HCT116 (cell line): ENCODE measurements at regions not wholly inside any gene's neighbourhood (a gene's known extent, or its start where the extent isn't known, plus 50 kb on each side); places are given as distances from the start of the nearest gene placed in this dataset.

ENCODE experiments used
- ATAC-seq: fragments of 200-7000 bp; cut with Tn5 transposase; 2 replicates; pipeline ENCODE4 v1.9.1; 2020; ENCODE audit warnings: mild to moderate bottlenecking, moderate library complexity
- BruUV-seq: library from RNA; stranded (reverse); fragments of 400-500 nt; replicated peaks from 2 replicates; lab custom pipeline; 2021; lab: Mats Ljungman, UMichigan
- CTCF ChIA-PET: fragments of 300-600 bp; sonication (Branson Sonifier 250); formaldehyde crosslinking; loops from one replicate; lab custom pipeline; 2021; ENCODE audit warnings: antibody characterized with exemption; lab: Charles Lee
- POLR2A ChIA-PET: fragments of 300-600, 350-600 bp; sonication (Branson Sonifier 250); formaldehyde crosslinking; loops from one replicate; lab custom pipeline; 2021; ENCODE audit warnings: antibody characterized with exemption; lab: Charles Lee
- RAD21 ChIA-PET, 2 experiments: fragments of 300-600 bp; sonication (Branson Sonifier 250); formaldehyde crosslinking; loops; one replicate each; lab custom pipeline; 2023; ENCODE audit warnings: low total read pairs in 2 of 2; ENCODE audit not compliant: uncharacterized antibody in 2 of 2, unreplicated experiment in 2 of 2, low non-redundant PET in 1 of 2; lab: Charles Lee
- DNase-seq: peaks from one replicate; pipeline ENCODE4 v3.0.0-alpha.2; 2010; ENCODE audit warnings: low read depth, low spot score
- H2AFZ ChIP-seq: fragments of 200-600 bp; shearing (Covaris generic), sonication (generic); 2 replicates; pipeline ENCODE4 v1.6.1; 2017; ENCODE audit warnings: low read depth, mixed run types, mixed read lengths, antibody characterized with exemption, low read length; ENCODE audit not compliant: poor library complexity, severe bottlenecking
- H3K27ac ChIP-seq: 2 replicates; pipeline ENCODE4 v1.5.1; 2012; ENCODE audit warnings: low read depth, low read length
- H3K27me3 ChIP-seq: fragments of 200-600 bp; sonication (generic); 2 replicates; pipeline ENCODE4 v1.6.1; 2016; ENCODE audit warnings: mixed run types, low read length, mixed read lengths; ENCODE audit not compliant: insufficient read depth
- H3K36me3 ChIP-seq, 2 experiments: fragments of 200-500 bp in 1 of 2; fragments of 200-600 bp in 1 of 2; sonication (Bioruptor generic) in 1 of 2; sonication (generic) in 1 of 2; 2 replicates each; pipeline versions ENCODE4 v1.5.1 to v1.6.1; 2014 to 2016; ENCODE audit warnings: low read length in 2 of 2, inconsistent platforms in 1 of 2, mixed read lengths in 1 of 2, mixed run types in 1 of 2; ENCODE audit not compliant: insufficient read depth in 2 of 2, control insufficient read depth in 1 of 2
- H3K4me1 ChIP-seq, 2 experiments: fragments of 200-600 bp in 1 of 2; sonication (generic) in 1 of 2; 2 replicates each; pipeline versions ENCODE4 v1.5.1 to v1.6.1; 2012 to 2017; ENCODE audit warnings: low read length in 2 of 2, inconsistent platforms in 1 of 2, mild to moderate bottlenecking in 1 of 2, mixed read lengths in 1 of 2, mixed run types in 1 of 2, moderate library complexity in 1 of 2; ENCODE audit not compliant: insufficient read depth in 2 of 2, control insufficient read depth in 1 of 2
- H3K4me2 ChIP-seq: fragments of 200-600 bp; sonication (generic); 2 replicates; pipeline ENCODE4 v1.6.1; 2017; ENCODE audit warnings: mixed run types, low read length, mixed read lengths
- H3K4me3 ChIP-seq, 2 experiments: fragments of 200-600 bp in 1 of 2; sonication (generic) in 1 of 2; replicated peaks in 1 of 2; 2 replicates each; pipeline ENCODE4 v1.5.1; 2011 to 2016; ENCODE audit warnings: low read length in 2 of 2, control low read depth in 1 of 2, low read depth in 1 of 2, mild to moderate bottlenecking in 1 of 2, mixed read lengths in 1 of 2, mixed run types in 1 of 2
- H3K79me2 ChIP-seq: fragments of 200-600 bp; sonication (generic); 2 replicates; pipeline ENCODE4 v1.6.1; 2017; ENCODE audit warnings: mild to moderate bottlenecking, mixed run types, low read length, moderate library complexity, mixed read lengths; ENCODE audit not compliant: insufficient read depth
- H3K9ac ChIP-seq: fragments of 200-600 bp; sonication (generic); 2 replicates; pipeline ENCODE4 v1.6.1; 2016; ENCODE audit warnings: low read length, mixed read lengths
- H3K9me2 ChIP-seq: fragments of 200-600 bp; sonication (generic), shearing (Covaris generic); 2 replicates; pipeline ENCODE4 v1.6.1; 2017; ENCODE audit warnings: mixed run types, mild to moderate bottlenecking, moderate library complexity; ENCODE audit not compliant: insufficient read depth
- H3K9me3 ChIP-seq, 2 experiments: fragments of 200-500 bp in 1 of 2; fragments of 200-600 bp in 1 of 2; sonication (Bioruptor generic) in 1 of 2; sonication (generic) in 1 of 2; 2 replicates each; pipeline ENCODE4 v1.6.1; 2014 to 2017; ENCODE audit warnings: low read length in 2 of 2, mixed read lengths in 2 of 2, inconsistent platforms in 1 of 2, low read depth in 1 of 2, mild to moderate bottlenecking in 1 of 2, mixed run types in 1 of 2, moderate library complexity in 1 of 2; ENCODE audit not compliant: control insufficient read depth in 1 of 2, insufficient read depth in 1 of 2
- H4K20me1 ChIP-seq: fragments of 200-600 bp; sonication (generic), shearing (Covaris generic); 2 replicates; pipeline ENCODE4 v1.6.1; 2017; ENCODE audit warnings: mixed run types, mild to moderate bottlenecking, moderate library complexity; ENCODE audit not compliant: insufficient read depth
- CBX3 ChIP-seq: IDR thresholded peaks from 2 replicates; pipeline ENCODE4 v1.6.1; 2012; ENCODE audit warnings: low read depth
- CTCF ChIP-seq, 3 experiments: fragments of 200-600 bp in 1 of 3; sonication (generic) in 1 of 3; IDR thresholded peaks in 2 of 3; conservative IDR thresholded peaks in 1 of 3; 2 replicates each; pipeline ENCODE4 v1.5.1; 2012 to 2017; ENCODE audit warnings: low read depth in 2 of 3, low read length in 2 of 3, antibody characterized with exemption in 1 of 3, borderline replicate concordance in 1 of 3, control low read depth in 1 of 3, mild to moderate bottlenecking in 1 of 3, mixed read lengths in 1 of 3, mixed run types in 1 of 3, moderate library complexity in 1 of 3; ENCODE audit not compliant: insufficient read depth in 1 of 3
- EZH2 ChIP-seq: fragments of 200-600 bp; sonication (generic); IDR thresholded peaks from 2 replicates; pipeline ENCODE4 v1.6.1; 2017; ENCODE audit warnings: antibody characterized with exemption, mixed run types
- EZH2phosphoT487 ChIP-seq: fragments of 200-600 bp; IDR thresholded peaks from 2 replicates; pipeline ENCODE4 v1.6.1; 2018; ENCODE audit warnings: antibody characterized with exemption, borderline replicate concordance
- FOSL1 ChIP-seq: IDR thresholded peaks from 2 replicates; pipeline ENCODE4 v1.6.1; 2012; ENCODE audit warnings: low read depth
- JUND ChIP-seq: IDR thresholded peaks from 2 replicates; pipeline ENCODE4 v1.6.1; 2012
- MAX ChIP-seq: IDR thresholded peaks from 2 replicates; pipeline ENCODE4 v1.6.1; 2012
- REST ChIP-seq: IDR thresholded peaks from 2 replicates; pipeline ENCODE4 v1.6.1; 2012; ENCODE audit warnings: low read depth
- TCF7L2 ChIP-seq: IDR thresholded peaks from 2 replicates; pipeline ENCODE4 v1.7.0; 2011; ENCODE audit warnings: borderline replicate concordance, inconsistent platforms; ENCODE audit not compliant: insufficient read depth, insufficient read length; ENCODE audit errors: extremely low read depth
- ZBTB33 ChIP-seq: IDR thresholded peaks from 2 replicates; pipeline ENCODE4 v1.6.1; 2011; ENCODE audit warnings: mild to moderate bottlenecking, low read length, moderate library complexity; ENCODE audit not compliant: insufficient replicate concordance; ENCODE audit errors: extremely low read depth
- ZNF274 ChIP-seq: fragments of 200-500 bp; sonication (Bioruptor generic); IDR thresholded peaks from 2 replicates; pipeline ENCODE4 v1.6.1; 2014; ENCODE audit warnings: mild to moderate bottlenecking, low read depth, low read length, inconsistent platforms
- intact Hi-C: fragments of 100-400 bp; cut with micrococcal nuclease; formaldehyde crosslinking; loops from 2 replicates; pipeline ENCODE4 v1.10.0; 2022

- no peaks in the 10 kb centered on the region for H3K27me3 ChIP-seq
- ATAC-seq (no peak), DNase-seq (no peak)
- H2AFZ ChIP-seq = no peak overlapping the region
- H3K79me2 ChIP-seq = no peaks in the 10 kb centered on the region
- H3K36me3 ChIP-seq = no peaks in the 10 kb centered on the region
- H4K20me1 ChIP-seq = no peaks in the 10 kb centered on the region
- H3K4me2 ChIP-seq = no peak overlapping the region
- no peak overlapping the region for H3K4me3 ChIP-seq
- intact Hi-C loops = no loop called here
- ChIA-PET RAD21 (no interaction called here), POLR2A (no interaction called here), CTCF (no interaction called here)
- no peaks in the 10 kb centered on the region for H3K4me1 ChIP-seq
- H3K27ac ChIP-seq = no peak overlapping the region
- no peak overlapping the region for H3K9ac ChIP-seq
- TF ChIP-seq TCF7L2 = no peak
- TF ChIP-seq FOSL1 = no peak
- TF ChIP-seq EZH2phosphoT487 = no peak
- no peak for TF ChIP-seq MAX
- no peak for TF ChIP-seq JUND
- no peak for TF ChIP-seq CTCF (IDR thresholded peaks at IDR 0.05 in 2 of 3, conservative IDR thresholded peaks at IDR 0.05 in 1 of 3; ENCODE audit: borderline replicate concordance in 1 of 3, insufficient read depth in 1 of 3, low read depth in 2 of 3, low read length in 2 of 3)
- TF ChIP-seq REST = no peak
- no peak for TF ChIP-seq ZNF274
- TF ChIP-seq EZH2 = no peak
- no peak for TF ChIP-seq ZBTB33
- no peak for TF ChIP-seq CBX3
- BruUV-seq = no TSS peak
- no peaks in the 10 kb centered on the region for H3K9me2 ChIP-seq
- H3K9me3 ChIP-seq = no peaks in the 10 kb centered on the region
Observed at GRCh38 chr4:127383666-127384065, 249.1 kb upstream of the INTU start.
